HCT116 (cell line): ENCODE measurements at regions not wholly inside any gene's neighbourhood (a gene's known extent, or its start where the extent isn't known, plus 50 kb on each side); places are given as distances from the start of the nearest gene placed in this dataset.

Experiments used
- CTCF ChIP-seq, 3 experiments: fragments of 200-600 bp in 1 of 3; sonication (generic) in 1 of 3; IDR thresholded peaks in 2 of 3; conservative IDR thresholded peaks in 1 of 3; 2 replicates each; pipeline ENCODE4 v1.5.1; 2012 to 2017; ENCODE audit warnings: low read depth in 2 of 3, low read length in 2 of 3, antibody characterized with exemption in 1 of 3, borderline replicate concordance in 1 of 3, control low read depth in 1 of 3, mild to moderate bottlenecking in 1 of 3, mixed read lengths in 1 of 3, mixed run types in 1 of 3, moderate library complexity in 1 of 3; ENCODE audit not compliant: insufficient read depth in 1 of 3
- EZH2 ChIP-seq: fragments of 200-600 bp; sonication (generic); IDR thresholded peaks from 2 replicates; pipeline ENCODE4 v1.6.1; 2017; ENCODE audit warnings: antibody characterized with exemption, mixed run types
- SP1 ChIP-seq: IDR thresholded peaks from 2 replicates; pipeline ENCODE4 v1.6.1; 2012; ENCODE audit warnings: low read depth

GRCh38 chr12:127459687-127460086, 807.3 kb upstream of the TMEM132C start:
- TF ChIP-seq CTCF (IDR thresholded peaks at IDR 0.05 in 2 of 3, conservative IDR thresholded peaks at IDR 0.05 in 1 of 3; ENCODE audit: borderline replicate concordance in 1 of 3, insufficient read depth in 1 of 3, low read depth in 2 of 3, low read length in 2 of 3) (no peak), SP1 (no peak), EZH2 (no peak)
